IMR-90 (cell line): ENCODE measurements at regions not wholly inside any gene's neighbourhood (a gene's known extent, or its start where the extent isn't known, plus 50 kb on each side); places are given as distances from the start of the nearest gene placed in this dataset.

Experiments
- ATAC-seq: fragments of 200-7000 bp; cut with Tn5 transposase; 2 replicates; pipeline ENCODE4 v1.9.1; 2020; ENCODE audit warnings: low read depth, mild to moderate bottlenecking, moderate library complexity
- BruUV-seq: library from RNA; stranded (reverse); fragments of 400-500 nt; replicated peaks from 2 replicates; lab custom pipeline; 2021; lab: Mats Ljungman, UMichigan
- CTCF ChIA-PET: fragments of 300-600 bp; formaldehyde crosslinking; extraction: SDS; loops from one replicate; lab custom pipeline; 2021; ENCODE audit warnings: antibody characterized with exemption; lab: Yijun Ruan, JAX
- POLR2A ChIA-PET: fragments of 300-600 bp; sonication (Branson Sonifier 250); formaldehyde crosslinking; loops from one replicate; lab custom pipeline; 2022; ENCODE audit warnings: antibody characterized with exemption; ENCODE audit not compliant: unreplicated experiment; lab: Charles Lee
- DNase-seq: peaks from one replicate; pipeline ENCODE4 v3.0.0; 2013
- H2AFZ ChIP-seq: replicated peaks from 2 replicates; pipeline ENCODE3; 2013; ENCODE audit warnings: low read length, mild to moderate bottlenecking; ENCODE audit not compliant: poor library complexity
- H2AK5ac ChIP-seq: 2 replicates; pipeline ENCODE4 v1.6.1; 2013; ENCODE audit warnings: low read depth, low read length, inconsistent platforms
- H2AK9ac ChIP-seq: replicated peaks from 2 replicates; pipeline ENCODE3; 2013; ENCODE audit warnings: mild to moderate bottlenecking, low read depth, low read length, moderate library complexity; ENCODE audit not compliant: poor library complexity
- H2BK120ac ChIP-seq: 2 replicates; pipeline ENCODE4 v1.6.1; 2013; ENCODE audit warnings: low read depth, low read length, inconsistent platforms
- H2BK15ac ChIP-seq: 3 replicates; pipeline ENCODE4 v1.6.1; 2013; ENCODE audit warnings: low read depth, low read length, inconsistent platforms
- H2BK20ac ChIP-seq: 2 replicates; pipeline ENCODE4 v1.6.1; 2013; ENCODE audit warnings: low read depth, mild to moderate bottlenecking, inconsistent platforms, low read length, moderate library complexity
- H2BK5ac ChIP-seq: 2 replicates; pipeline ENCODE4 v1.6.1; 2013; ENCODE audit warnings: mild to moderate bottlenecking, low read depth, low read length, inconsistent platforms; ENCODE audit not compliant: poor library complexity, severe bottlenecking
- H3K14ac ChIP-seq: replicated peaks from 2 replicates; pipeline ENCODE4 v1.6.1; 2013; ENCODE audit warnings: low read depth, low read length, inconsistent platforms
- H3K18ac ChIP-seq: 2 replicates; pipeline ENCODE4 v1.6.1; 2013; ENCODE audit warnings: low read depth, low read length, control low read depth
- H3K23ac ChIP-seq: 2 replicates; pipeline ENCODE4 v1.6.1; 2013; ENCODE audit warnings: low read depth, low read length, inconsistent platforms
- H3K27ac ChIP-seq: 2 replicates; pipeline ENCODE4 v1.5.1; 2013; ENCODE audit warnings: mild to moderate bottlenecking, control low read depth, low read length; ENCODE audit not compliant: insufficient read depth
- H3K27me3 ChIP-seq: 2 replicates; pipeline ENCODE4 v1.6.1; 2013; ENCODE audit warnings: low read length; ENCODE audit not compliant: control insufficient read depth, insufficient read depth
- H3K36me3 ChIP-seq: 2 replicates; pipeline ENCODE4 v1.6.1; 2013; ENCODE audit warnings: low read length, mixed read lengths; ENCODE audit not compliant: control insufficient read depth, insufficient read depth
- H3K4ac ChIP-seq: 2 replicates; pipeline ENCODE4 v1.6.1; 2013; ENCODE audit warnings: low read depth, low read length, inconsistent platforms
- H3K4me1 ChIP-seq: 2 replicates; pipeline ENCODE4 v1.6.1; 2013; ENCODE audit warnings: low read length, mixed read lengths; ENCODE audit not compliant: control insufficient read depth, insufficient read depth
- H3K4me2 ChIP-seq: 2 replicates; pipeline ENCODE4 v1.6.1; 2013; ENCODE audit warnings: low read depth, mild to moderate bottlenecking, control low read depth, low read length, moderate library complexity
- H3K4me3 ChIP-seq: 2 replicates; pipeline ENCODE4 v1.5.1; 2013; ENCODE audit warnings: low read depth, mild to moderate bottlenecking, control low read depth, low read length, moderate library complexity; ENCODE audit not compliant: insufficient read depth
- H3K56ac ChIP-seq: 2 replicates; pipeline ENCODE4 v1.6.1; 2013; ENCODE audit warnings: low read length, inconsistent platforms; ENCODE audit not compliant: insufficient read depth; ENCODE audit errors: extremely low read depth
- H3K79me1 ChIP-seq, 2 experiments: 2 replicates each; pipeline ENCODE4 v1.6.1; 2013; ENCODE audit warnings: low read length in 2 of 2, inconsistent platforms in 1 of 2, low read depth in 1 of 2
- H3K9ac ChIP-seq: 2 replicates; pipeline ENCODE4 v1.6.1; 2013; ENCODE audit warnings: low read depth, low read length, control low read depth
- H3K9me1 ChIP-seq: 2 replicates; pipeline ENCODE4 v1.6.1; 2013; ENCODE audit warnings: low read length, inconsistent platforms; ENCODE audit not compliant: insufficient read depth
- H3K9me3 ChIP-seq: 2 replicates; pipeline ENCODE4 v1.6.1; 2013; ENCODE audit warnings: low read length; ENCODE audit not compliant: control insufficient read depth, insufficient read depth
- H4K20me1 ChIP-seq: 2 replicates; pipeline ENCODE4 v1.6.1; 2013; ENCODE audit warnings: low read length, inconsistent platforms; ENCODE audit not compliant: insufficient read depth
- H4K5ac ChIP-seq: 2 replicates; pipeline ENCODE4 v1.6.1; 2013; ENCODE audit warnings: mild to moderate bottlenecking, low read depth, low read length, control low read depth
- H4K8ac ChIP-seq, 2 experiments: 2 replicates each; pipeline ENCODE4 v1.6.1; 2013; ENCODE audit warnings: low read depth in 2 of 2, low read length in 2 of 2, control low read depth in 1 of 2, inconsistent platforms in 1 of 2
- H4K91ac ChIP-seq: 2 replicates; pipeline ENCODE4 v1.6.1; 2013; ENCODE audit warnings: low read depth, low read length, inconsistent platforms; ENCODE audit not compliant: insufficient read depth
- MXI1 ChIP-seq: IDR thresholded peaks from 2 replicates; pipeline ENCODE4 v1.6.1; 2012; ENCODE audit warnings: low read depth, mild to moderate bottlenecking, low read length, moderate library complexity, borderline replicate concordance
- WGBS, 2 experiments: methylation state at CpG; one replicate each; pipeline versions ENCODE4 v1.1.5 to v1.1.7; 2013; ENCODE audit warnings: missing lambda C conversion rate in 2 of 2; ENCODE audit not compliant: insufficient read length in 1 of 2; ENCODE audit errors: extremely low coverage in 2 of 2; 5-methylcytosine and 5-hydroxymethylcytosine counted together
- dilution Hi-C: fragments of 300-500 bp; cut with HindIII; formaldehyde crosslinking; loops from one replicate; pipeline ENCODE4 v1.14.3; 2018; ENCODE audit warnings: low sequenced_read_pairs; ENCODE audit not compliant: unreplicated experiment
- in situ Hi-C: fragments of 300-500 bp; cut with MboI; formaldehyde crosslinking; loops from 3 replicates; pipeline ENCODE4 v1.14.3; 2019; ENCODE audit warnings: low sequenced_read_pairs, inconsistent platforms, mixed read lengths
- intact Hi-C: fragments of 100-400 bp; cut with micrococcal nuclease; formaldehyde crosslinking; loops from 2 replicates; pipeline ENCODE4 v1.10.0; 2022

DNA sequence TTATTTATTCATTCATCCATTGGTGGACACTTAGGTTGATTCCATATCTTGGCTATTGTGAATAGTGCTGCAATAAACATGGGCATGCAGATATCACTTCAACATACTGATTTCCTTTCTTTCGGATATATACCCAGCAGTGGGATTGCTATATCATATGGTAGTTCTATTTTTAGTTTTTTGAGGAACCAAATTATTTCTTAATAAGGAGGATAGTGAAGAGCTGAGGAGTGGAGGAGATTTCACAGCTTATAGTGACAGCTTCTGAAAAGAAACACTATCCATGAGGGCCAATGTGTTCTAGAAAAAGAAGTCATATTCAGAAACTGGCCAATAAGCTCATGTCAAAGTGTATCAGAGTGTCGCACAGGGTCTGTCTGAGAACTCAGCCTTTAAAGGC lies 183.3 kb downstream of the SEC61B start:
- no peak overlapping the region for H2BK5ac ChIP-seq
- CTCF ChIA-PET, result no interaction called here
- peaks cover 17% of the 10 kb centered on the region for H3K4me1 ChIP-seq
- H2AFZ ChIP-seq, result no peak overlapping the region
- no peaks in the 10 kb centered on the region for H3K36me3 ChIP-seq
- H4K91ac ChIP-seq, result no peak overlapping the region
- in situ Hi-C loops (no loop called here), intact Hi-C loops (no loop called here), dilution Hi-C loops (no loop called here)
- H3K27me3 ChIP-seq, result no peaks in the 10 kb centered on the region
- H3K4me3 ChIP-seq, result no peak overlapping the region
- POLR2A ChIA-PET, result no interaction called here
- no peak overlapping the region for H2AK5ac ChIP-seq
- H4K20me1 ChIP-seq, result no peaks in the 10 kb centered on the region
- no peak overlapping the region; the same call in 2 of the 3 replicates for H2BK15ac ChIP-seq
- no peak overlapping the region for H3K18ac ChIP-seq
- no peak overlapping the region for H3K9ac ChIP-seq
- no peak overlapping the region for H3K27ac ChIP-seq
- H3K14ac ChIP-seq, result no peak overlapping the region
- no peak overlapping the region for H3K23ac ChIP-seq
- no peak overlapping the region for H4K8ac ChIP-seq
- DNase-seq, result no peak
- no peak overlapping the region for H4K5ac ChIP-seq
- WGBS, 2 experiments, result no CpG with 5 or more reads among the region's 2 CpGs
- no TSS peak for BruUV-seq
- H3K9me3 ChIP-seq, result no peaks in the 10 kb centered on the region
- no peak overlapping the region for H2BK20ac ChIP-seq
- no peak for TF ChIP-seq MXI1
- no peak overlapping the region for H3K4me2 ChIP-seq
- no peak overlapping the region for H3K56ac ChIP-seq
- no peak overlapping the region for H2AK9ac ChIP-seq
- H2BK120ac ChIP-seq, result no peak overlapping the region
- H3K4ac ChIP-seq, result no peak overlapping the region
- no peak for ATAC-seq
- peaks cover 22% of the 10 kb centered on the region for H3K9me1 ChIP-seq
- H3K79me1 ChIP-seq, result no peaks in the 10 kb centered on the region
